WI38 (cell line): ENCODE measurements at regions not wholly inside any gene's neighbourhood (a gene's known extent, or its start where the extent isn't known, plus 50 kb on each side); places are given as distances from the start of the nearest gene placed in this dataset.

Experiments used
- H3K4me3 ChIP-seq: 2 replicates; pipeline ENCODE4 v1.5.1; 2011; ENCODE audit warnings: low read depth, mild to moderate bottlenecking, control low read depth, low read length
- CTCF ChIP-seq: IDR thresholded peaks from 2 replicates; pipeline ENCODE4 v1.5.1; 2012; ENCODE audit warnings: low read depth, mild to moderate bottlenecking, control low read depth, low read length

GRCh38 chr20:40547483-40548091, 141.4 kb downstream of the MAFB start:
- TF ChIP-seq CTCF, result no peak
- no peak overlapping the region for H3K4me3 ChIP-seq

DNA sequence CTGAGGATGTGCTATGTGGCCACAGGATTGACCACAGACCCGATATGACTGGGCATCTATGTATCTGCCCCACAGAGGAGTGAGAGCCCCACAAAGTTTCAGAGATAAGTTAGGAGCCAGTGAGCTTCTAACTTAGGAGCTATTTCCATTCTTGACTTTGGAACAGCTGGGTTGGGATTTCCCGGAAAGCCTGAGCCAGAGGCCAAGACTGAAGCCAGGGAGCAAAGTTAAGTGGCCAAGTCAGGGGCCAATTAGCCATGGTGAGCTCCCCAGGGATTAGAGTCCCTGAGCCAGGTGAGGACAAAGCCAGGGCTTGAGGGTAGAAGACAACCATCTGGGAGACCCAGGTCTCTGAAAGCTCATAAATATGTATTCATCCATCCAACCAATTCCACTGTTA, 143.6 kb downstream of the MAFB start:
- no peak for TF ChIP-seq CTCF
- no peak overlapping the region for H3K4me3 ChIP-seq

- no peak for TF ChIP-seq CTCF
- H3K4me3 ChIP-seq, result no peak overlapping the region
Observed at GRCh38 chr20:40542065-40542464, 147.0 kb downstream of the MAFB start.

- no peak overlapping the region for H3K4me3 ChIP-seq
- no peak for TF ChIP-seq CTCF
Observed at GRCh38 chr20:40540166-40540565, 148.9 kb downstream of the MAFB start.

DNA sequence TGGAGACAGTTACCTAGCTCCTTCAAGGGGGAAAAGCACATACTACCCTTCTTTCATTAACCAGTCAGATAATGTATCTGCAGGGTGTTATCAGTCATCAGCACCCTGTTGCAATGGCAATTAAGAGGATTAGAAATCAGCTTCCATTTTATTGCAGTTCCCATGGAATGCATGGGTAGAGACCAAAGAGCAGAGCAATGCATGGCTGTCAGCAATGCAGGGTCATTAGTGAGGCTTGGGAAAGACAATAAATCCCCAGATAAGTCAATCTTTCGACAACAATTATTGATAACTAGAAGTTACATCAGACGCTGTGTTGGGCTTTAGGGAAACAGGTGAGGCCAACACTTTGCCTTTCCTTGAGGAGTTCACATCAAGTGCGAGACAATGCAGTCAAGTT, 150.9 kb downstream of the MAFB start:
- no peak overlapping the region for H3K4me3 ChIP-seq
- no peak for TF ChIP-seq CTCF

GRCh38 chr20:40536808-40537207, 152.2 kb downstream of the MAFB start:
- no peak for TF ChIP-seq CTCF
- no peak overlapping the region for H3K4me3 ChIP-seq

DNA sequence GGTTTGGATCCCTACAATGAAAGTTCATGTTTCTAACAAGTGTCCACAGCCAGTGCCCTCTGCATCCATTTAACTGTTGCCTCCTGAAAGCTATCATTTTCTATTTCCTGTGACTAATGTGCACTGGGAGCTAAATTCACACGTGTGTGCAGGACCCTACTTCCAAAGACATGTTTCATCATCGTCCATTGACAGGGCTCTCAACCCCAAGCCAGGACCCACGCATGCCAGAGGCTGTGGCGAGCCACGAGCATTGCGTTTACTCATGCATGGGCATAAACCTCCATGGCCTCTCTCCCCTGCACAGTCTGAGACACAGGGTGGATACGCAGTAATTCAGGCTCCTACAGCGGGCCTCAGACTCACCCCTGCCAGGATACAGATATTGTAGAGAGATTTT, 153.2 kb downstream of the MAFB start:
- H3K4me3 ChIP-seq, result no peak overlapping the region
- no peak for TF ChIP-seq CTCF
